SK-N-MC (cell line): ENCODE measurements at regions not wholly inside any gene's neighbourhood (a gene's known extent, or its start where the extent isn't known, plus 50 kb on each side); places are given as distances from the start of the nearest gene placed in this dataset.
"Not testable (repeated sequence)": the region's sequence is repeated elsewhere in the genome, so short reads cannot be mapped to it uniquely, and the experiment has no call there.

Experiments
- DNase-seq: peaks from one replicate; pipeline ENCODE4 v3.0.0-alpha.2; 2011; ENCODE audit warnings: low read depth, low spot score
- H3K27ac ChIP-seq: fragments of 200-600 bp; sonication (generic); 2 replicates; pipeline ENCODE4 v1.5.1; 2016; ENCODE audit warnings: mixed run types
- H3K36me3 ChIP-seq: fragments of 200-600 bp; sonication (generic); 2 replicates; pipeline ENCODE4 v1.6.1; 2017; ENCODE audit warnings: antibody characterized with exemption, low read length, mixed read lengths; ENCODE audit not compliant: insufficient read depth
- H3K4me3 ChIP-seq: fragments of 200-600 bp; sonication (generic); 2 replicates; pipeline ENCODE4 v1.5.1; 2016
- H3K9ac ChIP-seq: fragments of 200-600 bp; sonication (generic); 2 replicates; pipeline ENCODE4 v1.8.0; 2017; ENCODE audit warnings: mixed run types, mixed read lengths; ENCODE audit not compliant: insufficient read length
- H3K9me3 ChIP-seq: fragments of 200-600 bp; sonication (generic); 2 replicates; pipeline ENCODE4 v1.6.1; 2017; ENCODE audit warnings: low read depth, mild to moderate bottlenecking, antibody characterized with exemption, low read length, moderate library complexity, mixed read lengths
- EZH2 ChIP-seq: fragments of 200-600 bp; sonication (generic); IDR thresholded peaks from one replicate; pipeline ENCODE4 v1.6.1; 2017; ENCODE audit warnings: antibody characterized with exemption
- FOXP2 ChIP-seq: optimal IDR thresholded peaks from 2 replicates; pipeline ENCODE3; 2011; ENCODE audit warnings: mild to moderate bottlenecking, moderate library complexity; ENCODE audit not compliant: insufficient read depth; ENCODE audit errors: extremely low read length, control extremely low read depth
- POLR2AphosphoS5 ChIP-seq: IDR thresholded peaks from 2 replicates; pipeline ENCODE4 v1.6.1; 2012; ENCODE audit warnings: mild to moderate bottlenecking, low read depth, low read length, borderline replicate concordance

DNA sequence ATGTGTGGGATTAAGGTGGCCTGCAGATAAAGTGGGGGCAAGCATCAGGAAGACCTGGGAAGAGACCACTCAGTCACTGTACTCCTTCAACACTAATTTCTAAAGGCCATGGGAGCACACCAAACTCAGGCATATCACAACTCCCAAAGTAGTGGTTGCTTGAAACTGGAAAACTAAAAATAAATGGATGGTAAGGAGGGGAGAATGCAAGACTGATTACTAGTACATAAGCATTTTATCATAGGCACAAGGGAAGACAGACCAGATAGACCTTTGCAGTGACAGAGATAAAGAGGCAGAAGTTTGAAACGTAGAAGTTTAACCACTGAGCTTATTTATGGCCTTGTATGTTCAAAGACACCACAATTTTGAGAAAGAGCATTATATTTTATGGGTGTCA is 1098.1 kb upstream of the CELF4 start:
- Histone ChIP-seq H3K27ac (no peak overlapping the region), H3K36me3 (no peaks in the 10 kb centered on the region), H3K9me3 (no peaks in the 10 kb centered on the region), H3K9ac (no peak overlapping the region), H3K4me3 (no peak overlapping the region)
- DNase-seq, result no peak
- TF ChIP-seq FOXP2 (no peak), EZH2 (no peak), POLR2AphosphoS5 (no peak)

DNA sequence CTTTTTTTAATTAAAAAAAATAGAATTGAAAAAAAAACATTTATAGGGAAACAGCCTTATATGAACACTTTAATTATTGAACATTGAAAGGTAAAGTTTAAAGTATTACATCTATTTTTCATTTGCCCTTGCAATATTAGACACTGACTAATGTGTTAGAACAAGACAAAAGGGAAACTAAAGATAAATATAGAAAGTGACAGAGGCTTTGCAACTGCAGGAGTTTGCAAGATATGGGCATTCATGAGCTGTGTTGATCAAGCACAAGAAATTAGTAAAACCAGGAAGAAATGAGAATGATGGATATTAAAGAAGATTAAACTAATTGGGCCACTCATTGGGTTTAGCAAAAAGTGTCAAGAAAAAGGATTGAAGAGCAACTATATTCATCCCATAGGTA is 1097.7 kb upstream of the CELF4 start:
- Histone ChIP-seq H3K9ac (no peak overlapping the region), H3K27ac (no peak overlapping the region), H3K36me3 (no peaks in the 10 kb centered on the region), H3K4me3 (no peak overlapping the region), H3K9me3 (no peaks in the 10 kb centered on the region)
- no peak for DNase-seq
- TF ChIP-seq POLR2AphosphoS5 (no peak), FOXP2 (no peak), EZH2 (no peak)

DNA sequence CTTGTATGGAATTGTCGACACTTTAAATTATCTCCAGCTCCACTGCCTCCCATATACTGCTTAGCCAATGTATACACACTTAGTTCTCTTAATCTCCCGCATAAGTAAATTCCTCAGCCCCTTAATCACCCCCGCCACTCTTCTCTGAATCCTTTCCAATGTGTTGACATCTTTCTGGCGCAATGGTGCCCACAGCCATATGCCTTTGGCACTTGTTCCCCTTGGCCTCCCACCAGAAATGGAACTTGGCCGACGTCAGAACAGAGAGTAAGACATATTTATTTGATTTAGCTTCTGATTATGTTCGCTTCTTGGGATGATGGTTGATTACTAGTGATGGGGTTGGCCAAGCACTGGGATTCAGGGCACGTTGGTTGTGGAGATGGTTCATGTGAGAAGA is 1089.3 kb upstream of the CELF4 start:
- Histone ChIP-seq H3K9ac (no peak overlapping the region), H3K4me3 (no peak overlapping the region), H3K27ac (no peak overlapping the region), H3K9me3 (no peaks in the 10 kb centered on the region), H3K36me3 (no peaks in the 10 kb centered on the region)
- TF ChIP-seq FOXP2, result no peak
- no peak for TF ChIP-seq POLR2AphosphoS5
- DNase-seq, result no peak

DNA sequence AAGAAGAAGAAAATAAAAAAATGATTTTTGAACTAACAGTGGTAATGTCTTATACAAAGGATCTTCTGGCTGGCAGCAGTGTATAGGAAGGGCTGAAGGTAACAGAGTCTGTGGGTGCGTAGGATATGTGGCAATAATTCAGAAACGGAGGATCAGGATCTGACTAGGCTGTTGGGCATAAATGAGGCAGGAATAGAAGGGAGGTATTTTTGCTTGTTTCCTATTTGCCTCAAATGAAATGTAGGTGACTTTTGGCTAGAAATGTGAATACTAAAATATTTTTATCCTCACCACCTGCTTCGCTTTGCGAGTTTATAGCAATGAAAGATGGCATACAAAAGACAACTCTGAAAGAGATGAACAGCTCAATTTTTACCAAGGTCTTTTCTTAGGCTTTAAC is 1086.1 kb upstream of the CELF4 start:
- no peaks in the 10 kb centered on the region for H3K36me3 ChIP-seq
- H3K9ac ChIP-seq, result no peak overlapping the region
- no peak overlapping the region for H3K27ac ChIP-seq
- no peak for DNase-seq
- TF ChIP-seq POLR2AphosphoS5 (no peak), EZH2 (no peak), FOXP2 (no peak)
- no peak overlapping the region for H3K4me3 ChIP-seq
- H3K9me3 ChIP-seq, result no peaks in the 10 kb centered on the region

DNA sequence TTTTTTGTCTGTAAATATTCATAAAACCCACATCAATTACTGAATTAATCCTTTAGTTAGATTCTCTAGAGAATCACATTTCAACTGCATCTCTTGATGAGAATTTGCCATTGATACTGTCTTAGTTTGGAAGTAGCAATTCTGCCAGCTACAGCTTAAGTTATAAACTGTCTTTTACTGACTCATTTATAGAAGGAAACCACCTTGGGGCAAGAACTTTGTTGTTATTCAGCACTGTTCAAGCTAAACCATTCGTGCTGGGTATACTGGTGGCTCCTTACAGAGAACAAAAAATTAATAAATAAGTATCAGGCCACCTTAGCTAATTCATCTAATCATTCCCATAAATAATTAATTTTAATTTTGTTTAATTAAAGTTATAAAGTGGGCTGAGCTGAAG is 1082.6 kb upstream of the CELF4 start:
- TF ChIP-seq FOXP2, result no peak

DNA sequence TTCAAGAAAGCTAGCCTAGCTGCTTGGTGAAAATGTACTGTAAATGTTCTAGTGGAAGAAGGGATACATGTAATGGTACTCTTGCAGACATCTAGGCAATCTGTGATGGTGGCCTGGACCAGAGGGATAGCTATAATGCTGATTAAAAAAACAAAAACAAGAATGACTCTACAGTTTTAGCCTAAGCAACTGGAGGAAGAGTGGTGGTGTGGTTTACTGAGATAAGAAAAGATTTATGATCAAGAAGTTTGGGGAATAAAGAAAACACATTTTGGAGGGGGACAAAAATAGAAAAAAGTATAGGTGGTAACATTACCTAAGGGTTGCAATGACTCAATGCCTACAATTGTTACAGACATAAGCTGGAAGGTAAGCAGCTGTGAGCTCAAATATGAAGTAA is 1080.7 kb upstream of the CELF4 start:
- Histone ChIP-seq H3K4me3 (no peak overlapping the region), H3K9me3 (no peaks in the 10 kb centered on the region), H3K36me3 (no peaks in the 10 kb centered on the region), H3K9ac (no peak overlapping the region), H3K27ac (no peak overlapping the region)
- TF ChIP-seq EZH2 (no peak), POLR2AphosphoS5 (no peak), FOXP2 (no peak)
- no peak for DNase-seq

More for the DNA sequence above, 1082.6 kb upstream of the CELF4 start:
- H3K9ac ChIP-seq, result no peak overlapping the region
- H3K27ac ChIP-seq, result no peak overlapping the region
- DNase-seq, result no peak
- no peak overlapping the region for H3K4me3 ChIP-seq
- H3K36me3 ChIP-seq, result no peaks in the 10 kb centered on the region
- no peaks in the 10 kb centered on the region for H3K9me3 ChIP-seq

DNA sequence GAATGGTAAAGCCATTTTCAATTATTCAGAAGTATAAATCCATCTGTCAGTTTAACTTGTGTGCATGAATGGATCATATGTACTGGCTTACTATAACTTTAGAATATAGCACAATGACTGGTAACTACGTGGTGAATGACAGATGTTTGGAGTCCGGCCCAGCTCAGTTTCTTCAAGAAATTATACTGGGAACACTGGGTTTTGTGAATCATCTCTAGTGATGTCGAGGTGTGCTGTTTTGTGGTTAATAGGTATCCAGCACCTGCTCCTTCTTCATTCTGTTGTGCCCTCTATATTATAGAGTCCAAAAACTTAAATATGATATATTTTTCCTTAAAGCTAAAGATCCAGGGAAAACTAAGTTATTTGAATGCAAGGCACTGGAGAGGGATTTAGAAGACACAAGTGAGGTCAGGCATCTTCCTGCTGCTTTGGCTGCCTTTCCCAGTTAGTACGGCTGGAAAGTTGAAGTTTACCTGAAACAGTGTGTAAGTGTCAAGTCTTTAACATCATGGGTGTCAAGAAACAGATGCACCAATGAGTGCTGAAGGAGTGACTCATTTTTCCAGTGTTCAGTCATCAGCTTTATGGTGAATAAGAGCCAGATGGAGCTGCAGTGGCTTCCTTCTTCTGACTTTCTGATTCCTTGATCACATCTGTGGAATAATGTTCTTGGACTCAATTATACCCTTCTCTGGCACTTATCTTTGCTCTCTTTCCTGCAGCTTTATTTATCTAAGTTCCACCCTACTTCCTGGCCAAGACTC is 1079.5 kb upstream of the CELF4 start:
- Histone ChIP-seq H3K9me3 (no peaks in the 10 kb centered on the region), H3K27ac (no peak overlapping the region), H3K9ac (no peak overlapping the region), H3K4me3 (no peak overlapping the region), H3K36me3 (no peaks in the 10 kb centered on the region)
- DNase-seq, result no peak
- TF ChIP-seq EZH2, result no peak
- no peak for TF ChIP-seq POLR2AphosphoS5
- TF ChIP-seq FOXP2, result no peak

DNA sequence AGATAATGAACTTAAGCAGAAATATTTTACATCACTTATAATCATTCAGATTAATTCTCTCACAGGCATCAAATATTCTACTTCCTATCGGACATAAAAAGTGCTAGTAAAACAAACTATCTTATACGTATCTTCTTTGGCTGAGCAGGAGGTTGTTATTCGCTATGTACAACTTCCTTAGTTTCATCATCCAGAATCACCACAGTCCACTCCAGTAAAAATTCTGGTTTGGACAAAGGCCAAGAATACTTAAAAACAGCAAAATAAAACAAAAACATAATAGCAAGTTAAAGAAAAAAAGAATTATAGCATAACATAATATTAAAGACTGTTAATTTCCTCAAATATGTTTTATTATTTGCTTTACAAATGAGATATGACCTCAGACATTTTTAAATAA is 1077.1 kb upstream of the CELF4 start:
- no peaks in the 10 kb centered on the region for H3K9me3 ChIP-seq
- TF ChIP-seq EZH2, result no peak
- TF ChIP-seq POLR2AphosphoS5, result no peak
- no peak for TF ChIP-seq FOXP2
- no peaks in the 10 kb centered on the region for H3K36me3 ChIP-seq
- no peak overlapping the region for H3K9ac ChIP-seq
- no peak overlapping the region for H3K27ac ChIP-seq
- no peak for DNase-seq
- no peak overlapping the region for H3K4me3 ChIP-seq

DNA sequence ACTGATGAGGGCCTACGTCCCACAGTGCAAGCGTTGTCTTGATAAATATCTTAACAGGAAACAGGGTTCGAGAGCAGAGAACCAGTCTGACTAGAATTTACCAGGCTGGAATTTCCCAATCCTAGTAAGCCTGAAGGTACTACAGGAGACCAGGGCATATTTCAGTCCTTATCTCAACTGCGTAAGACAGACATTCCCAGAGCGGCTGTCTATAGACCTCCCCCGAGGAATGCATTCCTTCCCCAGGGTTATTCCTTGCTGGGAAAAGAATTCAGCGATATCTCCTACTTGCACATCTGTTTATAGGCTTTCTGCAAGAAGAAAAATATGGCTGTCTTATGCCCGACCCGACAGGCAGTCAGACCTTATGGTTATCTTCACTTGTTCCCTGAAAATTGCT is 1074.1 kb upstream of the CELF4 start:
- H3K4me3 ChIP-seq, DNase-seq, H3K9ac ChIP-seq, H3K9me3 ChIP-seq, H3K36me3 ChIP-seq, H3K27ac ChIP-seq: not testable (repeated sequence)
